Motor neuron (in vitro differentiated cells): ENCODE measurements at regions not wholly inside any gene's neighbourhood (a gene's known extent, or its start where the extent isn't known, plus 50 kb on each side); places are given as distances from the start of the nearest gene placed in this dataset.

Experiments
- ATAC-seq, 8 experiments: fragments of 200-7000 bp; cut with Tn5 transposase; replicated peaks in 6 of 8; 2 replicates each; pipeline ENCODE4 v1.8.0; 2021; ENCODE audit warnings: mild to moderate bottlenecking in 8 of 8, moderate library complexity in 8 of 8
- H3K27ac ChIP-seq, 2 donors: fragments of 250-450 bp; sonication (Bioruptor Pico); 2 replicates each; pipeline ENCODE4 v1.9.0; 2021; ENCODE audit warnings: antibody characterized with exemption in 2 of 2, mild to moderate bottlenecking in 2 of 2, moderate library complexity in 1 of 2
- H3K4me1 ChIP-seq, 2 donors: fragments of 250-450 bp; sonication (Bioruptor Pico); replicated peaks in 1 of 2; 2 replicates each; pipeline ENCODE4 v1.6.1; 2021; ENCODE audit warnings: antibody characterized with exemption in 2 of 2, mild to moderate bottlenecking in 2 of 2, moderate library complexity in 1 of 2
- H3K4me3 ChIP-seq, 5 donors: fragments of 250-450 bp; sonication (Bioruptor Pico); 2 replicates each; pipeline ENCODE4 v1.9.0; 2021; ENCODE audit warnings: antibody characterized with exemption in 5 of 5, mild to moderate bottlenecking in 5 of 5, moderate library complexity in 4 of 5
- WGBS, 10 experiments: fragments of 450-650 bp; shearing (Covaris generic); methylation state at CpG; one replicate each; pipeline ENCODE4 v1.0.0; 2022; 5-methylcytosine and 5-hydroxymethylcytosine counted together
- in situ Hi-C, 9 experiments: fragments of 400-800 bp; cut with MboI; loops; one replicate each; pipeline ENCODE4 v1.15.0; 2021; ENCODE audit warnings: low sequenced_read_pairs in 9 of 9, low pct_unique_long_range_greater_than_20kb in 2 of 9; ENCODE audit not compliant: unreplicated experiment in 9 of 9

DNA sequence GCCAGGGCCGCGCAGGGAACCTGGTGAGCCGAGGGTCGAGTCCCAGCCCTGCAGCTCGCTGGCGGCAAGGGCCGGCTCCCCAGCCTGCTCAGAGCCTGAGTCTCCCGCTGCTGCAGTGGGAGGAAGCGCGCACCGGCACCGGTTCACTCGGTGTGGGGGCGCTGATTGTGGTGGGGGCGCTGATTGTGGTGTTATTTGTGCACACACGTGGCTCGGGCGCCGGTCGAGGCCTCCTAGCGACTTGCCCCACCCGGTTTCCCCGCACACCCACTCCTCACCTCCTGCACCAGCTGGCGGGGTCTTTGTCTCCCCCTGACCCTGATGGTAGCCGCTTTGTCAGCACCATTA, 266.7 kb downstream of the NSG2 start:
- H3K4me3 ChIP-seq = peak overlapping the region in 3 of 5 donors; percentile 16 to 35 (median 34)
- ATAC-seq = peak in 1 of 8 experiments; percentile 41
- H3K4me1 ChIP-seq = peaks cover 5 to 15% of the 10 kb centered on the region in 2 donors
- no peak overlapping the region for H3K27ac ChIP-seq
- in situ Hi-C loops = loop anchor here (5.0 to 25.0 kb wide), 7 partner anchors 250 to 700 kb away; partner anchors contain the start of genes BOD1 (in 8 of the 9) and NSG2 (in 3 of the 9)
- WGBS, 10 experiments = 25 to 70% methylated on average over 2 to 4 of the region's 25 CpGs; no CpG with 5 or more reads in 8 of the 10 experiments

DNA sequence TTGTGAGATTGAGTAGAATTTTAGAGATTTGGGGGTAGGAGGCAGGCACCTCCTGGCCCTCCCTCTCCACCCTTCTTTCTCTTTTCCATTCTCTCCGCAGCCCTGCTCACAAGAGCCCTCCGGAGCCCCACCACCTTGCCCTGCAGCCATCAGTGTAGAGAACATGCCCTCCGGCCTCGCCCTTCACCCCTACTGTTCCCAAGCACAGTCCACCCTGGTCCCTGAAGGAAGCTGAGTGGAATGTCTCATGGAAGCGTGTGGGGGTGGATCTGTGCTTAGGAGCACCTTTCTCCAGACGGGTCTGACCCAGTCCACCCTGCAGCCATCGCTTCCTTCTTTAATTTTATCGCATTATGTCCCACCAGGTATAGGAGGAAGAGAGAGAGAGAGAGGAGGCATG, 267.1 kb downstream of the NSG2 start:
- Histone ChIP-seq H3K4me3 (no peak overlapping the region), H3K4me1 (peaks cover 5 to 15% of the 10 kb centered on the region in 2 donors), H3K27ac (no peak overlapping the region)
- ATAC-seq = no peak
- WGBS, 10 experiments = 43 to 100% (median 92%) methylated on average over 1 to 6 of the region's 8 CpGs; no CpG with 5 or more reads in 2 of the 10 experiments
- in situ Hi-C loops = loop anchor here (5.0 to 25.0 kb wide), 7 partner anchors 250 to 700 kb away; partner anchors contain the start of genes BOD1 (in 8 of the 9) and NSG2 (in 3 of the 9)

DNA sequence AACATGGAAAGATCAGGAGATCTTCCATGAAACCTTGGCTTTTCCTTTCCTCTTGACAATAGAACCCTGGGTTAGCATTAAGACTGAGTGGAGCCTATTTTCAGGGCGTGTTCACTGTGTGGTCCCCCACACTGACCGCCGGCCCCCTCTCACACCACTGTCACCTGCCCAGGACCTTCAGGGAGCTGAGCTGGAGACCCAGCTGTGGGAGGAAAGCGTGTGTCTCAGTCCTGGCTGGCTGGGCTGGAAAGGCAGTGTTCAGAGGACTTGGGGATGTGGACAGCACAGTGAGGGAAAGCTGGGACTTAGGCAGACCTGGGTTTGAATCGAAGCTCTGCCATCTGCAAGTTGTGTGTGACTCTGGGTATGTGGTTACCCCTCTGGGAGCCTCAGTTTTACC, 268.1 kb downstream of the NSG2 start:
- Histone ChIP-seq H3K4me1 (peaks cover 5 to 15% of the 10 kb centered on the region in 2 donors), H3K4me3 (no peak overlapping the region), H3K27ac (no peak overlapping the region)
- ATAC-seq = no peak
- WGBS, 10 experiments = no CpG with 5 or more reads among the region's 5 CpGs
- in situ Hi-C loops = loop anchor here (5.0 to 25.0 kb wide), 7 partner anchors 251 to 701 kb away; partner anchors contain the start of genes BOD1 (in 8 of the 9) and NSG2 (in 3 of the 9)

DNA sequence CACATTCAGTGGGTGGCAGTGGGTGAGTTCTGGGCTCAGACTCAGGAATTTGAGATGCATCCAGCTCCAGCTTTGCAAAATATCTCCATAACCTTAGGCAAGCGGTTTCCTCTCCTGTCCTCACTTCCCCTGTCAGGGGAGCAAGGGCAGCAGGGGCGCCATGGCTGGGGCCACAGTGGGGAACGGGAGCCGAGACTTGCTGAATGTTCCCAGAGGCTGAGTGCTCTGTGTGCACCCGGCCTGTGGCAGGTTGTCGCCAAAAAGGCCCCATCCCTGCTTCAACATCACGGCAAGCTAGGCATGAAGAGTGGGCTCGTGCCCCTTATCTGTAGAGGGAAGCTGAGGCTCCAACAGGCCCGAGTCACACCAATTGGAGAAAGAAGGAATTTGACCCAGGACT, 268.8 kb downstream of the NSG2 start:
- ATAC-seq = no peak
- in situ Hi-C loops = loop anchor here (5.0 to 25.0 kb wide), 7 partner anchors 252 to 702 kb away; partner anchors contain the start of genes BOD1 (in 8 of the 9) and NSG2 (in 3 of the 9)
- Histone ChIP-seq H3K4me1 (peaks cover 5 to 12% of the 10 kb centered on the region in 2 donors), H3K27ac (no peak overlapping the region), H3K4me3 (no peak overlapping the region)
- 20 to 100% (median 90%) methylated on average over 1 of the region's 9 CpGs; no CpG with 5 or more reads in 6 of the 10 experiments for WGBS, 10 experiments

DNA sequence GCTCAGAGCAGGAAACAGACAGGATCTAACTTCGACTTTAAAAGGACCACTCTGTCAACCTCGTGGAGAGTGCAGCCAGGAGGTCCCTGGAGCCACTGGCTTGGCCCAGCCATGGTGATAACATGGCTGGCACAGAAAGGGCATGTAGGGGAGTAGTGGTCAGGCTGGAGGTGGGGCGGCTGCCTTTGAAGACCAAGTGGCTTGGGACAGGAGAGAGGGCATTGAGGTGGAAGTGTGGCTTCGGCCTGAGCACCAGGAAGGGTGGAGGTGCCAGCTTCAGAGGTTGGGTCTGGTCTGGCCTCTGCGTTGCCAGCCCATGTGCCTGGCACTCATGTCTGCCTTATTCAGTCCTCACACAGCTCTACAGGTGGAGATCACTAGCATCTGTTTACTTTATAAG, 270.0 kb downstream of the NSG2 start:
- Histone ChIP-seq H3K4me1 (peaks cover 5 to 7% of the 10 kb centered on the region in 2 donors), H3K4me3 (no peak overlapping the region), H3K27ac (no peak overlapping the region)
- no peak for ATAC-seq
- 40 to 100% (median 83%) methylated on average over 1 to 4 of the region's 5 CpGs; no CpG with 5 or more reads in 3 of the 10 experiments for WGBS, 10 experiments
- in situ Hi-C loops = loop anchor here (5.0 to 25.0 kb wide), 7 partner anchors 253 to 703 kb away; partner anchors contain the start of genes BOD1 (in 8 of the 9) and NSG2 (in 4 of the 9)

DNA sequence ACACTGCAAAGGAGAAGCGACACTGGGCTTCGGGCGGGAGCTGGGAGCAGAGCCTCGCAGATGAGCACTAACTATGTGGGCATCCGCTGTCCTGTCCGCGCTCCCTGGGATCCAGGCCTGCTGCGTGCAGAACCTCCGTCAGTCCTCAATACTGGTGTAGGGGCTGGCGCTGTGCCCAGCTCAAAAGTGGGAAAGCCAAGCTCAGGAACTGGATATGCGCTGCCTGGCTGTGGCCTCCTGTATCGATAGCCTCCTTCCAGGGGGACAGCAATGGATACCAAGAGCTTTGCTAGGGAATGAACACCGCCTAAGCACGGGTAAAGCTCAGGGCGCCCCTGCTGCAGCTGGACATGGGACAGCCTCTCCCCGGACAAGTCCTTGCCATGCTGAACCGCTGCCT, 270.4 kb downstream of the NSG2 start:
- H3K27ac ChIP-seq = no peak overlapping the region
- ATAC-seq = no peak
- in situ Hi-C loops = loop anchor here (5.0 to 25.0 kb wide), 7 partner anchors 254 to 704 kb away; partner anchors contain the start of genes BOD1 (in 8 of the 9) and NSG2 (in 4 of the 9)
- WGBS, 10 experiments = 49 to 100% (median 92%) methylated on average over 1 to 13 of the region's 17 CpGs; no CpG with 5 or more reads in 4 of the 10 experiments
- H3K4me3 ChIP-seq = no peak overlapping the region
- H3K4me1 ChIP-seq = peaks cover 5 to 7% of the 10 kb centered on the region in 2 donors

DNA sequence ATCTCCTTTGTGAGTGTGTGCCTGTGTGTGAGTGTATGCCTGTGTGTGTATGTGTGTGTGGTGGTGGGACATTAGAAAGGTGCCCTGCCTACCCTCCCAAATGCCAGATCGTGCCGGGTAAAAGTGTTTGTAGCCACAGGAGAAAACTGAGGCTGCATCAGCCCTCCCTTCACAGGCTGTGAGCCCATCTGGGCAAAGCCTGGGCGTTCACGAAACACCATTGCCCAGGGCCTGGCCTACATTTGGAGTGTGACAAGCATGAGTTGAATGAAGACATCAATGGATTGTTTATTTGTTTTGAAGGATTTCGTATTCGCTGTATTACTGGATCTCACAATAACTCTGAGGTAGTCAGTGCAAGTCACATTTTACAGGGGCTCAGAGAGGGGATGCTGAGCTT, 270.8 kb downstream of the NSG2 start:
- peaks cover 5 to 7% of the 10 kb centered on the region in 2 donors for H3K4me1 ChIP-seq
- ATAC-seq = no peak
- no peak overlapping the region for H3K27ac ChIP-seq
- WGBS, 10 experiments = 60 to 90% (median 76%) methylated on average over 2 to 5 of the region's 6 CpGs; no CpG with 5 or more reads in 7 of the 10 experiments
- in situ Hi-C loops = loop anchor here (5.0 to 25.0 kb wide), 7 partner anchors 254 to 704 kb away; partner anchors contain the start of genes BOD1 (in 8 of the 9) and NSG2 (in 4 of the 9)
- no peak overlapping the region for H3K4me3 ChIP-seq

DNA sequence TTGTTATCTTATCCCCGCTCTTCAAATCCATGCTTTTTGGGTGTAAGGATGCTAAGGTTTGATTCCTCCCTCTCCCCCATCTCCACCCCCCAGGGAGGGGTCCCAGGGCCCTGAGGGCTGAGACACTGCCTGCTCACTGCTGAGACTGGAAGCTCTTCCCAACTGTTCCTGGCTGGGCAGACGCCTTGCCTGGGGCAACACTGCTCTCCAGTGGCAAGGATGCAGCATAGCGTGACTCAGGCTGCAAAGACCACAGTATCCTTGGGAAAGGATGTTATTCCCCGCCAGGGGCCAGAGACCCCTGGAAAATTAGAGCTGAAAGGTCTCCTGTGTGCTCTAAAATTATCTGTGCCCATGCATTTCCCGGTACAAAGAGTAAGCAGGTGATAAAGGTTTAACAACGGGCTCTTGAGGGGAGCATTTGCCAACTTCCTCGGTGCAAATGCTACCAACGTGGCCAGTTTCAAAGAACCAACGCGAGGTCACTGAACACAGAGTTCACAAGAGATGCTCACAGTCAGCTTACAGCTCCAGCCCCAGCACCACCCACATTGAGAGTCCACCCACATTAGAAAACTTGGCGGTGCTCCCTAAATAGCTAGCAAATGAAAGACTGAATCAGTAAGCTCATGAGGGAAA, 271.9 kb downstream of the NSG2 start:
- Histone ChIP-seq H3K4me1 (peaks cover 2 to 3% of the 10 kb centered on the region in 2 donors), H3K4me3 (no peak overlapping the region), H3K27ac (no peak overlapping the region)
- peak; percentile 88 to 97 (median 94) for ATAC-seq
- 8 to 35% (median 27%) methylated on average over 1 to 9 of the region's 11 CpGs; no CpG with 5 or more reads in 6 of the 10 experiments for WGBS, 10 experiments
- in situ Hi-C loops = loop anchor here (5.0 to 25.0 kb wide), 7 partner anchors 255 to 705 kb away; partner anchors contain the start of genes BOD1 (in 8 of the 9) and NSG2 (in 4 of the 9)

DNA sequence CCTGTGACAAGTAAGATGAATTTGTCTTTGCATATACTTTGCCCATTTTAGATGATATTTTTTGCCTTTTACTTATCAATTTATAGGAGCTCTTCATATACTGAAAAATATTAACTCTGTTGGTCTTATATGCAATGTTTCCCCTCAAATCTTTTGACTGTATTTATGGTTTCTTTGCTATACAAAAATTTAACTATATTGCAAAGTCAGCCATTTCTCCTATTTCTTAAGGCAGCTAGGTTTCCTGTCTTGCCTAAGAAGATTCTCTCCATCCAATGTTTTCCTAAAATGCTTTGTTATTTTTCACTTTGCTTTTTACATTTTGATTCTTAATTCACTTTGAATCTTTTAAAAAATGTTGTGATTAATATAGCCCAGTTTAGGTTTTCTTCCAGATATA, 273.1 kb downstream of the NSG2 start:
- in situ Hi-C loops = loop anchor here (5.0 to 25.0 kb wide), 7 partner anchors 256 to 706 kb away; partner anchors contain the start of genes BOD1 (in 8 of the 9) and NSG2 (in 4 of the 9)
- Histone ChIP-seq H3K4me3 (no peak overlapping the region), H3K27ac (no peak overlapping the region), H3K4me1 (no peaks in the 10 kb centered on the region)
- no peak for ATAC-seq

DNA sequence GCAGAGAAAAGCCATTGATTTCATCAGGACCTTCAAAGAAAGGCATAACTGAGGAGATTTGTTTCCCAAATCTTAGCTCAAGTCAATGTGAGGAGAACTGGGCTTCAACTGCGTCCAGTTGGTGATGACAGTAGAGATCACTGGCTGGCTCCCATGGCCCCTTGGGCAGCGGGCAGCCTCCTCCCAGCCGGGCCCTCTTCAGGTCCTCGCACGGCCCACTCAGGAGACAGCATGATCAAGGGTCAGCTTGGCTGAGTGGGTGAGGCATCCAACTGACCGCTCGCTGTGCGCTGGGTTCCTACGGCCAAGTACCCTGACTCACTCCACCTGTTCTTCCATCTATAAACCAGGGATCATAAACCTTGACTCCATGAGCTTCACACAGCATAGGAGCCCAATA, 274.0 kb downstream of the NSG2 start:
- ATAC-seq = no peak
- Histone ChIP-seq H3K27ac (no peak overlapping the region), H3K4me1 (peaks cover 0 to 2% of the 10 kb centered on the region in 2 donors), H3K4me3 (no peak overlapping the region)
- 20 to 100% (median 71%) methylated on average over 1 to 4 of the region's 9 CpGs; no CpG with 5 or more reads in 3 of the 10 experiments for WGBS, 10 experiments
- in situ Hi-C loops = loop anchor here (5.0 to 25.0 kb wide), 7 partner anchors 257 to 707 kb away; partner anchors contain the start of genes BOD1 (in 8 of the 9) and NSG2 (in 4 of the 9)

DNA sequence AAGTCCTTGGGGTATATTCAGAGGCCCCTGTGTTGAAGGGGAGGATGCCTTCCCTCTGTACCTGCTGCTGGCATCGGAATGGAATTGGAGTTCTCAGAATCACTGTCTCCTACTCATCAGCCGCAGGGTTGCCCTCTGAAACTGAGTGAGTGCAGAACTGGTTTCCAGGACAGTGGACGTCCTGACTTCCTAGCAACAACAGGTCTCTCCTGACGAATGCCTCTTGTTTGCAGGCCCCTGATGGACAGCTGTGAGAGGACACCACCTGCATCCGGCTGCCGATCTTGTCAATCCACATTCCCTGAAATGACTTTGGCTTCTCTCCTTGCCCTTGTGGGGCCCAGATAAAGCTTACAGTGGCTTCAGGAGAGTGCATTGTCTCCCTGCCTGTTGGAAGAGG, 274.5 kb downstream of the NSG2 start:
- Histone ChIP-seq H3K4me1 (peaks cover 0 to 2% of the 10 kb centered on the region in 2 donors), H3K4me3 (no peak overlapping the region), H3K27ac (no peak overlapping the region)
- peak in 1 of 8 experiments; percentile 6 for ATAC-seq
- in situ Hi-C loops = loop anchor here in 8 of 9 experiments (25.0 kb wide), 3 partner anchors 258 to 708 kb away; partner anchors contain the start of genes BOD1 (in 8 of the 8) and NSG2 (in 1 of the 8)
- 17 to 80% (median 33%) methylated on average over 1 of the region's 6 CpGs; no CpG with 5 or more reads in 7 of the 10 experiments for WGBS, 10 experiments

DNA sequence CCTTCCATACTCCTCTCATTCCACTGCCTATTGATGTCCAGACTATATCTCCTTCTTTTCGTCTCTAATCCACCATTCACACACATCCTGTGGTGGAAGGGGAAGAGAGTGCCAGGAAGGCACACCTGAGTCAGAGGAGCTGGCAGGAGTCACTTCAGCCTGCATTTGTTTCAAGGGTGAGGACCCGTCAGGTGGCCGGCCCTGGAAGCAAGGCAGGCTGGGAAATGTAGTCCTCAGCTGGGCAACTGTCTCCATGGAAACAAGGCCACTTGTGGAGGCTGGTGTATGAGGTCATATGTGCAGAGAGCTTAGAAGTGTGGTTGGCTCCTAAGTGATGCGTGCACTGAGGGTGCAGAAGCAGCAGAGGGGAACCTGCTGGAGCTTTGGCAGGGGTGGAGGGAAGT, 278.4 kb downstream of the NSG2 start:
- WGBS, 10 experiments = 0 to 50% (median 13%) methylated on average over 1 to 3 of the region's 4 CpGs; no CpG with 5 or more reads in 3 of the 10 experiments
- in situ Hi-C loops = loop anchor here in 8 of 9 experiments (25.0 kb wide), 3 partner anchors 262 to 712 kb away; partner anchors contain the start of genes BOD1 (in 8 of the 8) and NSG2 (in 1 of the 8)
- H3K27ac ChIP-seq = no peak overlapping the region
- ATAC-seq = peak; percentile 41 to 100 (median 96)
- peaks cover 0 to 2% of the 10 kb centered on the region in 2 donors for H3K4me1 ChIP-seq
- no peak overlapping the region for H3K4me3 ChIP-seq

DNA sequence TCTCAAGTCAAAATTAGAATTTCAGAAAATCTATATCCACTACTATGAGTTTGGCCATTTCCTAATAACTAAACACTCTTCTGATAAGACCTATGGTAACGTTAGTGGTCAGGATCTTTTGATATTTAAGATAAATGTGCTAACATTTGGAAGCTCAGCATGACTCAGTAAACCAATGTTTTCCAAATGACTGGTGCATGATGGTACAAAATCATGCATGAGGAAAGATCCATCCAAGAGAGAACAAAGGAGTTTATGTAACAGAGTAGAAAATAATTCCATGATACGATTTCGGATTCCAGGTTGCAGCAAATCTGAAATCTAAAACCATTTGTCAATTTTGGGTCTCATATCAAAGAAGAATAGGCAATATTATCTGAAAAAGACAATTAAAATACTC, 279.2 kb downstream of the NSG2 start:
- Histone ChIP-seq H3K4me3 (no peak overlapping the region), H3K4me1 (peaks cover 0 to 2% of the 10 kb centered on the region in 2 donors), H3K27ac (no peak overlapping the region)
- ATAC-seq = no peak
- in situ Hi-C loops = loop anchor here in 8 of 9 experiments (25.0 kb wide), 3 partner anchors 262 to 712 kb away; partner anchors contain the start of genes BOD1 (in 8 of the 8) and NSG2 (in 1 of the 8)
- 0 to 78% (median 41%) methylated on average over 1 to 3 of the region's 3 CpGs for WGBS, 10 experiments
